K562 (cell line): ENCODE measurements at regions not wholly inside any gene's neighbourhood (a gene's known extent, or its start where the extent isn't known, plus 50 kb on each side); places are given as distances from the start of the nearest gene placed in this dataset.

ENCODE experiments used
- ATAC-seq: fragments of 200-7000 bp; cut with Tn5 transposase; 3 replicates; pipeline ENCODE4 v1.9.1; 2020; ENCODE audit warnings: moderate library complexity
- BruUV-seq: library from RNA; stranded (reverse); fragments of 400-500 nt; replicated peaks from 2 replicates; lab custom pipeline; 2021; lab: Mats Ljungman, UMichigan
- CTCF ChIA-PET: fragments of 300-600 bp; formaldehyde crosslinking; extraction: SDS; loops from one replicate; lab custom pipeline; 2021; ENCODE audit warnings: low intra/inter-chr PET ratio; lab: Yijun Ruan, JAX
- POLR2A ChIA-PET: fragments of 300-600, 350-650 bp; sonication (Branson Sonifier 250); formaldehyde crosslinking; extraction: SDS; loops from one replicate; lab custom pipeline; 2021; ENCODE audit warnings: antibody characterized with exemption, inconsistent platforms; lab: Yijun Ruan, JAX
- DNase-seq, 4 experiments: peaks; one replicate each; pipeline versions ENCODE4 v3.0.0 to v3.0.0-alpha.2; 2011 to 2018; ENCODE audit warnings: low spot score in 3 of 4, mixed read lengths in 3 of 4; ENCODE audit errors: extremely low read depth in 1 of 4
- FAIRE-seq: peaks from 2 replicates; lab custom pipeline; 2011; peaks lifted over from hg19 to GRCh38; lab: Jason Lieb, UNC
- H2AFZ ChIP-seq: 2 replicates; pipeline ENCODE4 v1.6.0; 2011; ENCODE audit warnings: low read depth, low read length, control low read depth, inconsistent platforms
- H3K27ac ChIP-seq: fragments of 200-600 bp; 3 replicates; pipeline ENCODE4 v1.8.0; 2011; ENCODE audit warnings: low read depth, mild to moderate bottlenecking, control low read depth, inconsistent platforms, low read length, moderate library complexity, mixed read lengths; ENCODE audit errors: extremely low read depth
- H3K27me3 ChIP-seq, 2 experiments: fragments of 300-600 bp in 1 of 2; 2 replicates in 1 of 2; 3 replicates in 1 of 2; pipeline versions ENCODE4 v1.6.0 to v1.8.0; 2011; ENCODE audit warnings: inconsistent platforms in 2 of 2, low read length in 2 of 2, mild to moderate bottlenecking in 1 of 2, mixed read lengths in 1 of 2, moderate library complexity in 1 of 2; ENCODE audit not compliant: control insufficient read depth in 2 of 2, insufficient read depth in 2 of 2
- H3K36me3 ChIP-seq: fragments of 300-600 bp; 3 replicates; pipeline ENCODE4 v1.8.0; 2011; ENCODE audit warnings: mild to moderate bottlenecking, low read length, inconsistent platforms; ENCODE audit not compliant: control insufficient read depth, insufficient read depth
- H3K4me1 ChIP-seq, 2 experiments: fragments of 200-600 bp in 1 of 2; replicated peaks in 1 of 2; 2 replicates in 1 of 2; 3 replicates in 1 of 2; pipeline versions ENCODE4 v1.5.1 to v1.8.0; 2011; ENCODE audit warnings: inconsistent platforms in 2 of 2, low read length in 2 of 2, mild to moderate bottlenecking in 1 of 2, mixed read lengths in 1 of 2, moderate library complexity in 1 of 2; ENCODE audit not compliant: control insufficient read depth in 2 of 2, insufficient read depth in 2 of 2
- H3K4me2 ChIP-seq: 2 replicates; pipeline ENCODE4 v1.6.1; 2011; ENCODE audit warnings: low read length, control low read depth, inconsistent platforms, mixed read lengths; ENCODE audit not compliant: insufficient read depth
- H3K4me3 ChIP-seq: fragments of 200-600 bp; sonication (generic), shearing (Covaris generic); 2 replicates; pipeline ENCODE4 v1.5.1; 2016; ENCODE audit warnings: control low read depth, inconsistent platforms
- H3K79me2 ChIP-seq: fragments of 200-600 bp; 3 replicates; pipeline ENCODE4 v1.8.0; 2011; ENCODE audit warnings: low read length, inconsistent platforms; ENCODE audit not compliant: control insufficient read depth, insufficient read depth
- H3K9ac ChIP-seq, 2 experiments: 2 replicates each; pipeline versions ENCODE4 v1.6.0 to v1.6.1; 2011; ENCODE audit warnings: low read depth in 2 of 2, low read length in 2 of 2, control low read depth in 1 of 2, inconsistent platforms in 1 of 2, mild to moderate bottlenecking in 1 of 2, mixed read lengths in 1 of 2; ENCODE audit not compliant: insufficient read depth in 1 of 2
- H3K9me1 ChIP-seq: one replicate; pipeline ENCODE4 v1.6.0; 2011; ENCODE audit warnings: inconsistent platforms, mild to moderate bottlenecking, low read length, moderate library complexity; ENCODE audit not compliant: control insufficient read depth, insufficient read depth
- H3K9me3 ChIP-seq: replicated peaks from 2 replicates; pipeline ENCODE4 v1.5.1; 2011; ENCODE audit warnings: low read depth, low read length, inconsistent platforms; ENCODE audit not compliant: control insufficient read depth, insufficient read depth
- H4K20me1 ChIP-seq: replicated peaks from 2 replicates; pipeline ENCODE4 v1.6.1; 2011; ENCODE audit warnings: low read length, inconsistent platforms, mixed read lengths; ENCODE audit not compliant: control insufficient read depth, insufficient read depth
- GTF2E2 ChIP-seq: fragments of 200-800 bp; sonication (Bioruptor generic); IDR thresholded peaks from 2 replicates; pipeline ENCODE4 v1.6.1; 2016; ENCODE audit warnings: missing genetic modification characterization, missing compliant biosample characterization
- KAT2B ChIP-seq: IDR thresholded peaks from one replicate; pipeline ENCODE4 v1.6.1; 2012; ENCODE audit warnings: low read depth, mild to moderate bottlenecking, control low read depth, inconsistent platforms, low read length, moderate library complexity
- MED1 ChIP-seq: sonication (generic); formaldehyde crosslinking; IDR thresholded peaks from 2 replicates; pipeline ENCODE4 v1.8.1; 2023; ENCODE audit warnings: missing genetic modification reagents, borderline replicate concordance
- MEF2A ChIP-seq: IDR thresholded peaks from 2 replicates; pipeline ENCODE4 v1.6.1; 2011; ENCODE audit warnings: low read depth, mild to moderate bottlenecking, low read length, moderate library complexity; ENCODE audit not compliant: control insufficient read depth
- PHTF2 ChIP-seq: fragments of 250-450 bp; sonication (Bioruptor Pico); IDR thresholded peaks from 2 replicates; pipeline ENCODE4 v1.5.0; 2021; ENCODE audit warnings: mild to moderate bottlenecking
- PPARD ChIP-seq: fragments of 250-450 bp; sonication (Bioruptor Pico); IDR thresholded peaks from 2 replicates; pipeline ENCODE4 v1.8.0; 2022; ENCODE audit warnings: inconsistent platforms, mild to moderate bottlenecking, moderate library complexity
- SREBF1 ChIP-seq: fragments of 150-350 bp; IDR thresholded peaks from 2 replicates; pipeline ENCODE4 v1.6.1; 2014; ENCODE audit warnings: antibody characterized with exemption, low read depth, low read length, borderline replicate concordance
- TRIM24 ChIP-seq, 2 experiments: fragments of 450-650 bp; IDR thresholded peaks; 2 replicates each; pipeline ENCODE4 v1.6.1; 2016
- ZC3H11A ChIP-seq: IDR thresholded peaks from 2 replicates; pipeline ENCODE4 v1.6.1; 2012; ENCODE audit warnings: low read depth, low read length, improper control_type of control experiment
- ZKSCAN1 ChIP-seq: fragments of 150-350 bp; IDR thresholded peaks from 2 replicates; pipeline ENCODE4 v1.6.1; 2016; ENCODE audit warnings: low read depth, low read length
- ZNF561 ChIP-seq: fragments of 450-650 bp; formaldehyde crosslinking; conservative IDR thresholded peaks from 2 replicates; pipeline ENCODE4 v1.4.0; 2020; ENCODE audit warnings: mild to moderate bottlenecking, moderate library complexity
- ZNF655 ChIP-seq: fragments of 250-450 bp; sonication (Bioruptor Pico); IDR thresholded peaks from 2 replicates; pipeline ENCODE4 v1.5.0; 2021
- WGBS: fragments of 100-300 bp; shearing (Covaris generic); methylation state at CpG from one replicate; pipeline ENCODE4 v1.1.6; 2016; ENCODE audit warnings: low coverage, mixed read lengths; ENCODE audit not compliant: insufficient coverage; ENCODE audit errors: missing lambda C conversion rate; 5-methylcytosine and 5-hydroxymethylcytosine counted together
- in situ Hi-C: fragments of 300-500 bp; cut with MboI; formaldehyde crosslinking; loops from 4 replicates; pipeline ENCODE4 v1.15.0; 2018; ENCODE audit warnings: inconsistent platforms, mixed read lengths
- intact Hi-C: fragments of 100-400 bp; cut with micrococcal nuclease; formaldehyde crosslinking; loops from 2 replicates; pipeline ENCODE4 v1.14.2; 2022
- TF ChIP-seq, protein P1 (sequence below): fragments of 450-650 bp; formaldehyde crosslinking; conservative IDR thresholded peaks from 2 replicates; pipeline ENCODE4 v1.4.0; 2022; ENCODE audit warnings: mild to moderate bottlenecking, missing genetic modification characterization
- TF ChIP-seq, protein P2 (sequence below), 2 experiments: fragments of 450-650 bp in 1 of 2; sonication (generic) in 1 of 2; formaldehyde crosslinking; conservative IDR thresholded peaks; 2 replicates each; pipeline versions ENCODE4 v1.4.0 to v1.8.1; 2020 to 2022; ENCODE audit warnings: mild to moderate bottlenecking in 1 of 2, missing genetic modification reagents in 1 of 2

GRCh38 chr10:108260383-108260906 lies 1095.9 kb upstream of the SORCS1 start (continued):
- no peak for TF ChIP-seq ZNF561
- no peak for TF ChIP-seq MED1 (CRISPR knock-in tag)

- H3K79me2 ChIP-seq: no peaks in the 10 kb centered on the region
- CTCF ChIA-PET: no interaction called here
- H3K4me1 ChIP-seq: no peaks in the 10 kb centered on the region
- no peaks in the 10 kb centered on the region for H3K9me1 ChIP-seq
- H4K20me1 ChIP-seq: no peaks in the 10 kb centered on the region
- no peak overlapping the region for H3K4me2 ChIP-seq
- 0% methylated on average over 1 of the region's 1 CpG for WGBS
- FAIRE-seq: no peak
- intact Hi-C loops (no loop called here), in situ Hi-C loops (no loop called here)
- POLR2A ChIA-PET: no interaction called here
- TF ChIP-seq TRIM24 (IDR thresholded peaks at IDR 0.05) (no peak), GTF2E2 (tag) (no peak), PPARD (CRISPR knock-in tag) (no peak), KAT2B (no peak), PHTF2 (CRISPR knock-in tag) (no peak), MEF2A (no peak), ZKSCAN1 (no peak), ZNF655 (CRISPR knock-in tag) (no peak), ZC3H11A (no peak), SREBF1 (no peak)
- TF ChIP-seq, protein P1, sequence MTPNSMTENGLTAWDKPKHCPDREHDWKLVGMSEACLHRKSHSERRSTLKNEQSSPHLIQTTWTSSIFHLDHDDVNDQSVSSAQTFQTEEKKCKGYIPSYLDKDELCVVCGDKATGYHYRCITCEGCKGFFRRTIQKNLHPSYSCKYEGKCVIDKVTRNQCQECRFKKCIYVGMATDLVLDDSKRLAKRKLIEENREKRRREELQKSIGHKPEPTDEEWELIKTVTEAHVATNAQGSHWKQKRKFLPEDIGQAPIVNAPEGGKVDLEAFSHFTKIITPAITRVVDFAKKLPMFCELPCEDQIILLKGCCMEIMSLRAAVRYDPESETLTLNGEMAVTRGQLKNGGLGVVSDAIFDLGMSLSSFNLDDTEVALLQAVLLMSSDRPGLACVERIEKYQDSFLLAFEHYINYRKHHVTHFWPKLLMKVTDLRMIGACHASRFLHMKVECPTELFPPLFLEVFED (CRISPR knock-in tag): no peak
- TF ChIP-seq, protein P2, sequence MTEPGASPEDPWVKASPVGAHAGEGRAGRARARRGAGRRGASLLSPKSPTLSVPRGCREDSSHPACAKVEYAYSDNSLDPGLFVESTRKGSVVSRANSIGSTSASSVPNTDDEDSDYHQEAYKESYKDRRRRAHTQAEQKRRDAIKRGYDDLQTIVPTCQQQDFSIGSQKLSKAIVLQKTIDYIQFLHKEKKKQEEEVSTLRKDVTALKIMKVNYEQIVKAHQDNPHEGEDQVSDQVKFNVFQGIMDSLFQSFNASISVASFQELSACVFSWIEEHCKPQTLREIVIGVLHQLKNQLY (CRISPR knock-in tag; conservative IDR thresholded peaks at IDR 0.05): no peak
- no peaks in the 10 kb centered on the region for H3K36me3 ChIP-seq
- no peaks in the 10 kb centered on the region for H3K9me3 ChIP-seq
- no peak overlapping the region for H3K9ac ChIP-seq
- no peak for DNase-seq
- no peaks in the 10 kb centered on the region for H3K27me3 ChIP-seq
- no peak overlapping the region for H3K27ac ChIP-seq
- no peak for ATAC-seq
- no peak overlapping the region for H2AFZ ChIP-seq
- no TSS peak for BruUV-seq
- H3K4me3 ChIP-seq: no peak overlapping the region
Measured at GRCh38 chr10:108254089-108254488, 1089.6 kb upstream of the SORCS1 start.
